ENCODE measurements at regions not wholly inside any gene's neighbourhood (a gene's known extent, or its start where the extent isn't known, plus 50 kb on each side); places are given as distances from the start of the nearest gene placed in this dataset.

DNA sequence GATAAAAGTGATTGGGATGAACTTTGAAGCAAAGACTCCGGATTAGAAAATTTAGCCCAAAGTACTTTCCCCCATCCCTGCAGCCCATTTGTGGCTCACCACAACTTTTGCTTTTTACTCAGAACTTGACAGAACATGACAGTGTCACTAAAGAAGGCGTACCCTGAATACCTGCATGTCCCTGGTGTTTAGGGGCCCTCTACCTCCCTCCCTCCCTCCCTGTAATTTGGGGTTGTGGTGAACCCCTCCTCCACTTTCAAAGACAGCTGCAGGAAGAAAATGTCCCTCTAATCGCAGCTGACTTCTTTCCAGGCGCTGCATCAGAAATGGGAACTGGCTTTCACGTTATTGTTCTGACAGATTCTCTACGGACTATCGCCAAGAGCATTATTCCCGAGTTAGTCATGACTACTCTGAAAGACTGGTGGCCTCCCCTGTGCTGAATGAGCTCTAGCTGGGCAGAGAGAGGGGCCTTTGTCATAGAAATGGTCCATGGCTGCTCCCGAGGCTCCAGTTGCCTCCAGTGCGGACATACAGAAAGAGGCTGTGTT is 93.2 kb upstream of the ARHGEF3 start:
- TF ChIP-seq, protein P1, sequence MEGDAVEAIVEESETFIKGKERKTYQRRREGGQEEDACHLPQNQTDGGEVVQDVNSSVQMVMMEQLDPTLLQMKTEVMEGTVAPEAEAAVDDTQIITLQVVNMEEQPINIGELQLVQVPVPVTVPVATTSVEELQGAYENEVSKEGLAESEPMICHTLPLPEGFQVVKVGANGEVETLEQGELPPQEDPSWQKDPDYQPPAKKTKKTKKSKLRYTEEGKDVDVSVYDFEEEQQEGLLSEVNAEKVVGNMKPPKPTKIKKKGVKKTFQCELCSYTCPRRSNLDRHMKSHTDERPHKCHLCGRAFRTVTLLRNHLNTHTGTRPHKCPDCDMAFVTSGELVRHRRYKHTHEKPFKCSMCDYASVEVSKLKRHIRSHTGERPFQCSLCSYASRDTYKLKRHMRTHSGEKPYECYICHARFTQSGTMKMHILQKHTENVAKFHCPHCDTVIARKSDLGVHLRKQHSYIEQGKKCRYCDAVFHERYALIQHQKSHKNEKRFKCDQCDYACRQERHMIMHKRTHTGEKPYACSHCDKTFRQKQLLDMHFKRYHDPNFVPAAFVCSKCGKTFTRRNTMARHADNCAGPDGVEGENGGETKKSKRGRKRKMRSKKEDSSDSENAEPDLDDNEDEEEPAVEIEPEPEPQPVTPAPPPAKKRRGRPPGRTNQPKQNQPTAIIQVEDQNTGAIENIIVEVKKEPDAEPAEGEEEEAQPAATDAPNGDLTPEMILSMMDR (IDR thresholded peaks at IDR 0.05): no peak
- TF ChIP-seq SIN3A (IDR thresholded peaks at IDR 0.05; ENCODE audit: borderline replicate concordance, insufficient read depth, low read depth, low read length) (no peak), POLR2AphosphoS5 (IDR thresholded peaks at IDR 0.05; ENCODE audit: low read depth, low read length) (no peak), TCF7L2 (IDR thresholded peaks at IDR 0.05; ENCODE audit: low read depth, low read length) (no peak)
- TF ChIP-seq, protein P2, sequence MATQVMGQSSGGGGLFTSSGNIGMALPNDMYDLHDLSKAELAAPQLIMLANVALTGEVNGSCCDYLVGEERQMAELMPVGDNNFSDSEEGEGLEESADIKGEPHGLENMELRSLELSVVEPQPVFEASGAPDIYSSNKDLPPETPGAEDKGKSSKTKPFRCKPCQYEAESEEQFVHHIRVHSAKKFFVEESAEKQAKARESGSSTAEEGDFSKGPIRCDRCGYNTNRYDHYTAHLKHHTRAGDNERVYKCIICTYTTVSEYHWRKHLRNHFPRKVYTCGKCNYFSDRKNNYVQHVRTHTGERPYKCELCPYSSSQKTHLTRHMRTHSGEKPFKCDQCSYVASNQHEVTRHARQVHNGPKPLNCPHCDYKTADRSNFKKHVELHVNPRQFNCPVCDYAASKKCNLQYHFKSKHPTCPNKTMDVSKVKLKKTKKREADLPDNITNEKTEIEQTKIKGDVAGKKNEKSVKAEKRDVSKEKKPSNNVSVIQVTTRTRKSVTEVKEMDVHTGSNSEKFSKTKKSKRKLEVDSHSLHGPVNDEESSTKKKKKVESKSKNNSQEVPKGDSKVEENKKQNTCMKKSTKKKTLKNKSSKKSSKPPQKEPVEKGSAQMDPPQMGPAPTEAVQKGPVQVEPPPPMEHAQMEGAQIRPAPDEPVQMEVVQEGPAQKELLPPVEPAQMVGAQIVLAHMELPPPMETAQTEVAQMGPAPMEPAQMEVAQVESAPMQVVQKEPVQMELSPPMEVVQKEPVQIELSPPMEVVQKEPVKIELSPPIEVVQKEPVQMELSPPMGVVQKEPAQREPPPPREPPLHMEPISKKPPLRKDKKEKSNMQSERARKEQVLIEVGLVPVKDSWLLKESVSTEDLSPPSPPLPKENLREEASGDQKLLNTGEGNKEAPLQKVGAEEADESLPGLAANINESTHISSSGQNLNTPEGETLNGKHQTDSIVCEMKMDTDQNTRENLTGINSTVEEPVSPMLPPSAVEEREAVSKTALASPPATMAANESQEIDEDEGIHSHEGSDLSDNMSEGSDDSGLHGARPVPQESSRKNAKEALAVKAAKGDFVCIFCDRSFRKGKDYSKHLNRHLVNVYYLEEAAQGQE (IDR thresholded peaks at IDR 0.05; ENCODE audit: insufficient read depth in 1 of 2, low read depth in 2 of 2, low read length in 1 of 2): no peak
